ENCODE measurements at regions not wholly inside any gene's neighbourhood (a gene's known extent, or its start where the extent isn't known, plus 50 kb on each side); places are given as distances from the start of the nearest gene placed in this dataset.

GRCh38 chr14:82759656-82760055 is 1226.0 kb upstream of the SEL1L start:
- Histone ChIP-seq H3K4me1 (replicated peaks) (no peaks in the 10 kb centered on the region), H3K4me3 (no peak overlapping the region), H3K27ac (no peak overlapping the region), H3K27me3 (replicated peaks; ENCODE audit: insufficient read depth) (no peaks in the 10 kb centered on the region), H3K9me3 (no peaks in the 10 kb centered on the region), H3K36me3 (no peaks in the 10 kb centered on the region)
- WGBS = 46% methylated on average over 3 of the region's 3 CpGs
- DNase-seq (ENCODE audit: low spot score) = no peak
- intact Hi-C loops (cut with DNase I) = no loop called here
- TF ChIP-seq POLR2A (IDR thresholded peaks at IDR 0.05) (no peak), POLR2AphosphoS5 (IDR thresholded peaks at IDR 0.05) (no peak), CTCF (IDR thresholded peaks at IDR 0.05) (no peak)

- no peak for DNase-seq (ENCODE audit: low spot score)
- 42% methylated on average over 5 of the region's 5 CpGs for WGBS
- TF ChIP-seq CTCF (IDR thresholded peaks at IDR 0.05) (no peak), POLR2AphosphoS5 (IDR thresholded peaks at IDR 0.05) (no peak), POLR2A (IDR thresholded peaks at IDR 0.05) (no peak)
- no peak overlapping the region for H3K4me3 ChIP-seq
- no peaks in the 10 kb centered on the region for H3K27me3 ChIP-seq (replicated peaks; ENCODE audit: insufficient read depth)
- no peaks in the 10 kb centered on the region for H3K4me1 ChIP-seq (replicated peaks)
- H3K36me3 ChIP-seq = no peaks in the 10 kb centered on the region
- no peaks in the 10 kb centered on the region for H3K9me3 ChIP-seq
- intact Hi-C loops (cut with DNase I) = no loop called here
- H3K27ac ChIP-seq = no peak overlapping the region
These were observed 1232.5 kb upstream of the SEL1L start for GRCh38 chr14:82766123-82766522.

GRCh38 chr14:82766996-82767395 is 1233.3 kb upstream of the SEL1L start:
- Histone ChIP-seq H3K27ac (no peak overlapping the region), H3K4me1 (replicated peaks) (no peaks in the 10 kb centered on the region), H3K36me3 (no peaks in the 10 kb centered on the region), H3K9me3 (no peaks in the 10 kb centered on the region), H3K4me3 (no peak overlapping the region), H3K27me3 (replicated peaks; ENCODE audit: insufficient read depth) (no peaks in the 10 kb centered on the region)
- TF ChIP-seq POLR2A (IDR thresholded peaks at IDR 0.05) (no peak), CTCF (IDR thresholded peaks at IDR 0.05) (no peak), POLR2AphosphoS5 (IDR thresholded peaks at IDR 0.05) (no peak)
- 60% methylated on average over 3 of the region's 3 CpGs for WGBS
- intact Hi-C loops (cut with DNase I) = no loop called here
- DNase-seq (ENCODE audit: low spot score) = no peak

GRCh38 chr14:82776958-82777357 is 1243.3 kb upstream of the SEL1L start:
- intact Hi-C loops (cut with DNase I) = no loop called here
- Histone ChIP-seq H3K27me3 (replicated peaks; ENCODE audit: insufficient read depth) (no peaks in the 10 kb centered on the region), H3K4me3 (no peak overlapping the region), H3K4me1 (replicated peaks) (no peaks in the 10 kb centered on the region), H3K27ac (no peak overlapping the region), H3K36me3 (no peaks in the 10 kb centered on the region), H3K9me3 (no peaks in the 10 kb centered on the region)
- TF ChIP-seq CTCF (IDR thresholded peaks at IDR 0.05) (no peak), POLR2A (IDR thresholded peaks at IDR 0.05) (no peak), POLR2AphosphoS5 (IDR thresholded peaks at IDR 0.05) (no peak)
- 95% methylated on average over 1 of the region's 1 CpG for WGBS
- DNase-seq (ENCODE audit: low spot score) = no peak

- TF ChIP-seq CTCF (IDR thresholded peaks at IDR 0.05) (no peak), POLR2AphosphoS5 (IDR thresholded peaks at IDR 0.05) (no peak), POLR2A (IDR thresholded peaks at IDR 0.05) (no peak)
- 89% methylated on average over 1 of the region's 1 CpG for WGBS
- Histone ChIP-seq H3K27me3 (replicated peaks; ENCODE audit: insufficient read depth) (no peaks in the 10 kb centered on the region), H3K36me3 (no peaks in the 10 kb centered on the region), H3K4me1 (replicated peaks) (no peaks in the 10 kb centered on the region), H3K27ac (no peak overlapping the region), H3K9me3 (no peaks in the 10 kb centered on the region), H3K4me3 (no peak overlapping the region)
- intact Hi-C loops (cut with DNase I) = no loop called here
- no peak for DNase-seq (ENCODE audit: low spot score)
These were observed 1244.4 kb upstream of the SEL1L start for GRCh38 chr14:82778008-82778590.

All from prostate gland (tissue), 2 donors.